Gastrocnemius medialis (tissue), 4 donors: ENCODE measurements at regions not wholly inside any gene's neighbourhood (a gene's known extent, or its start where the extent isn't known, plus 50 kb on each side); places are given as distances from the start of the nearest gene placed in this dataset.

Source experiments
- CTCF ChIP-seq, 5 experiments: fragments of 450-650 bp in 3 of 5; fragments of 200-600 bp in 2 of 5; sonication (generic) in 2 of 5; IDR thresholded peaks in 4 of 5; conservative IDR thresholded peaks in 1 of 5; 1 replicate in 4 of 5; 2 replicates in 1 of 5; pipeline ENCODE4 v1.5.1; 2016 to 2019; ENCODE audit warnings: antibody characterized with exemption in 5 of 5, mild to moderate bottlenecking in 3 of 5, moderate library complexity in 3 of 5
- POLR2A ChIP-seq, 2 donors: fragments of 450-650 bp; IDR thresholded peaks; one replicate each; pipeline ENCODE4 v1.6.1; 2017; ENCODE audit warnings: antibody characterized with exemption in 2 of 2, mild to moderate bottlenecking in 2 of 2, moderate library complexity in 2 of 2

- TF ChIP-seq CTCF (IDR thresholded peaks at IDR 0.05 in 4 of 5, conservative IDR thresholded peaks at IDR 0.05 in 1 of 5) (no peak), POLR2A (IDR thresholded peaks at IDR 0.05) (no peak)
Measured at GRCh38 chr6:82691997-82692396, 328.4 kb downstream of the TPBG start.
